Sigmoid colon (tissue), 6 donors: ENCODE measurements at regions not wholly inside any gene's neighbourhood (a gene's known extent, or its start where the extent isn't known, plus 50 kb on each side); places are given as distances from the start of the nearest gene placed in this dataset.

Source experiments
- DNase-seq: peaks from one replicate; pipeline ENCODE4 v3.0.0-alpha.2; 2019
- H3K27ac ChIP-seq, 4 donors: fragments of 200-600 bp; sonication (generic); one replicate each; pipeline ENCODE4 v1.5.1; 2016 to 2019; ENCODE audit warnings: mild to moderate bottlenecking in 1 of 4
- H3K27me3 ChIP-seq, 3 donors: fragments of 200-600 bp; sonication (generic); one replicate each; pipeline ENCODE4 v1.5.1; 2019; ENCODE audit warnings: mild to moderate bottlenecking in 1 of 3
- H3K36me3 ChIP-seq, 4 donors: fragments of 200-600 bp; sonication (generic); one replicate each; pipeline ENCODE4 v1.5.1; 2016 to 2019
- H3K4me1 ChIP-seq, 4 donors: fragments of 200-600 bp; sonication (generic); one replicate each; pipeline ENCODE4 v1.5.1; 2017 to 2019
- H3K4me3 ChIP-seq, 4 donors: fragments of 200-600 bp; sonication (generic); one replicate each; pipeline ENCODE4 v1.5.1; 2017 to 2019; ENCODE audit warnings: mild to moderate bottlenecking in 2 of 4, moderate library complexity in 1 of 4
- H3K9me3 ChIP-seq, 4 donors: fragments of 200-600 bp in 3 of 4; sonication (generic) in 3 of 4; one replicate each; pipeline versions ENCODE4 v1.5.1 to v1.6.1; 2013 to 2019
- CTCF ChIP-seq, 4 experiments: fragments of 450-650 bp in 3 of 4; fragments of 200-600 bp in 1 of 4; IDR thresholded peaks; one replicate each; pipeline ENCODE4 v1.5.1; 2016 to 2019; ENCODE audit warnings: antibody characterized with exemption in 4 of 4, mild to moderate bottlenecking in 3 of 4, moderate library complexity in 2 of 4
- EP300 ChIP-seq, 4 donors: sonication (generic); formaldehyde crosslinking; IDR thresholded peaks; one replicate each; pipeline ENCODE4 v1.6.1; 2017; ENCODE audit warnings: antibody characterized with exemption in 4 of 4
- POLR2A ChIP-seq, 2 donors: fragments of 450-650 bp; IDR thresholded peaks; one replicate each; pipeline ENCODE4 v1.6.1; 2016; ENCODE audit warnings: antibody characterized with exemption in 2 of 2, mild to moderate bottlenecking in 2 of 2, moderate library complexity in 2 of 2
- POLR2AphosphoS5 ChIP-seq, 4 donors: sonication (generic); formaldehyde crosslinking; IDR thresholded peaks; one replicate each; pipeline ENCODE4 v1.6.1; 2017; ENCODE audit warnings: antibody characterized with exemption in 4 of 4
- WGBS, 2 donors: extraction: QIAGEN DNeasy Blood & Tissue Kit; methylation state at CpG; one replicate each; pipeline ENCODE4 v1.1.7; 2013; 5-methylcytosine and 5-hydroxymethylcytosine counted together
- intact Hi-C: fragments of 100-400 bp; cut with DNase I; formaldehyde crosslinking; loops from one replicate; pipeline ENCODE4 v1.15.1; 2023
- donor health status: healthy with polysubstance abuse.
- donor health status: healthy.

GRCh38 chr12:97936165-97936564 lies 473.6 kb downstream of the RMST start:
- H3K36me3 ChIP-seq: no peaks in the 10 kb centered on the region

GRCh38 chr12:97938031-97938430 lies 475.4 kb downstream of the RMST start:
- Histone ChIP-seq H3K4me1 (peaks cover 0 to 21% (median 8%) of the 10 kb centered on the region in 4 donors), H3K27ac (peak overlapping the region in 1 of 4 donors; percentile 48), H3K36me3 (no peaks in the 10 kb centered on the region), H3K4me3 (no peak overlapping the region), H3K27me3 (no peaks in the 10 kb centered on the region), H3K9me3 (no peaks in the 10 kb centered on the region)
- TF ChIP-seq EP300 (IDR thresholded peaks at IDR 0.05): no peak
- no peak for TF ChIP-seq POLR2A (IDR thresholded peaks at IDR 0.05)
- no peak for TF ChIP-seq CTCF (IDR thresholded peaks at IDR 0.05)
- TF ChIP-seq POLR2AphosphoS5 (IDR thresholded peaks at IDR 0.05): no peak
- no peak for DNase-seq
- intact Hi-C loops: no loop called here

More at GRCh38 chr12:97936165-97936564, 473.6 kb downstream of the RMST start:
- no peaks in the 10 kb centered on the region for H3K27me3 ChIP-seq
- TF ChIP-seq CTCF (IDR thresholded peaks at IDR 0.05): no peak
- TF ChIP-seq POLR2A (IDR thresholded peaks at IDR 0.05): no peak
- TF ChIP-seq EP300 (IDR thresholded peaks at IDR 0.05): no peak
- TF ChIP-seq POLR2AphosphoS5 (IDR thresholded peaks at IDR 0.05): no peak
- DNase-seq: no peak
- peaks cover 0 to 21% (median 8%) of the 10 kb centered on the region in 4 donors for H3K4me1 ChIP-seq
- intact Hi-C loops: no loop called here
- no peak overlapping the region for H3K27ac ChIP-seq
- no peaks in the 10 kb centered on the region for H3K9me3 ChIP-seq
- no peak overlapping the region for H3K4me3 ChIP-seq
- 66 to 69% methylated on average over 5 of the region's 5 CpGs for WGBS, 2 donors

GRCh38 chr12:97939156-97939555 lies 476.6 kb downstream of the RMST start:
- H3K4me3 ChIP-seq: no peak overlapping the region
- no peaks in the 10 kb centered on the region for H3K9me3 ChIP-seq
- DNase-seq: no peak
- intact Hi-C loops: no loop called here
- 96 to 97% methylated on average over 1 of the region's 1 CpG for WGBS, 2 donors
- H3K27me3 ChIP-seq: no peaks in the 10 kb centered on the region
- H3K4me1 ChIP-seq: peaks cover 0 to 21% (median 8%) of the 10 kb centered on the region in 4 donors
- TF ChIP-seq POLR2A (IDR thresholded peaks at IDR 0.05) (no peak), CTCF (IDR thresholded peaks at IDR 0.05) (no peak), EP300 (IDR thresholded peaks at IDR 0.05) (no peak)
- no peaks in the 10 kb centered on the region for H3K36me3 ChIP-seq
- peak overlapping the region in 2 of 4 donors; percentile 11 to 48 for H3K27ac ChIP-seq

- intact Hi-C loops: no loop called here
- no peaks in the 10 kb centered on the region for H3K27me3 ChIP-seq
- H3K9me3 ChIP-seq: no peaks in the 10 kb centered on the region
- no peak for DNase-seq
- H3K4me1 ChIP-seq: peaks cover 0 to 21% (median 8%) of the 10 kb centered on the region in 4 donors
- H3K4me3 ChIP-seq: no peak overlapping the region
- no peak for TF ChIP-seq EP300 (IDR thresholded peaks at IDR 0.05)
- no peak for TF ChIP-seq CTCF (IDR thresholded peaks at IDR 0.05)
- no peak for TF ChIP-seq POLR2A (IDR thresholded peaks at IDR 0.05)
- no peak for TF ChIP-seq POLR2AphosphoS5 (IDR thresholded peaks at IDR 0.05)
- no peaks in the 10 kb centered on the region for H3K36me3 ChIP-seq
- WGBS, 2 donors: 77 to 81% methylated on average over 1 of the region's 1 CpG
- H3K27ac ChIP-seq: peak overlapping the region in 2 of 4 donors; percentile 11 to 48
Measured at GRCh38 chr12:97940105-97940504, 477.5 kb downstream of the RMST start.

GRCh38 chr12:97940629-97941028 lies 478.0 kb downstream of the RMST start:
- WGBS, 2 donors: 48 to 74% methylated on average over 2 of the region's 2 CpGs
- intact Hi-C loops: no loop called here
- no peak for TF ChIP-seq POLR2A (IDR thresholded peaks at IDR 0.05)
- no peak for TF ChIP-seq POLR2AphosphoS5 (IDR thresholded peaks at IDR 0.05)
- no peak for TF ChIP-seq CTCF (IDR thresholded peaks at IDR 0.05)
- no peak for TF ChIP-seq EP300 (IDR thresholded peaks at IDR 0.05)
- Histone ChIP-seq H3K27ac (peak overlapping the region in 1 of 4 donors; percentile 48), H3K36me3 (no peaks in the 10 kb centered on the region), H3K9me3 (no peaks in the 10 kb centered on the region), H3K4me3 (no peak overlapping the region), H3K27me3 (no peaks in the 10 kb centered on the region), H3K4me1 (peaks cover 0 to 21% (median 8%) of the 10 kb centered on the region in 4 donors)
- no peak for DNase-seq
